ENCODE measurements at regions not wholly inside any gene's neighbourhood (a gene's known extent, or its start where the extent isn't known, plus 50 kb on each side); places are given as distances from the start of the nearest gene placed in this dataset.

DNA sequence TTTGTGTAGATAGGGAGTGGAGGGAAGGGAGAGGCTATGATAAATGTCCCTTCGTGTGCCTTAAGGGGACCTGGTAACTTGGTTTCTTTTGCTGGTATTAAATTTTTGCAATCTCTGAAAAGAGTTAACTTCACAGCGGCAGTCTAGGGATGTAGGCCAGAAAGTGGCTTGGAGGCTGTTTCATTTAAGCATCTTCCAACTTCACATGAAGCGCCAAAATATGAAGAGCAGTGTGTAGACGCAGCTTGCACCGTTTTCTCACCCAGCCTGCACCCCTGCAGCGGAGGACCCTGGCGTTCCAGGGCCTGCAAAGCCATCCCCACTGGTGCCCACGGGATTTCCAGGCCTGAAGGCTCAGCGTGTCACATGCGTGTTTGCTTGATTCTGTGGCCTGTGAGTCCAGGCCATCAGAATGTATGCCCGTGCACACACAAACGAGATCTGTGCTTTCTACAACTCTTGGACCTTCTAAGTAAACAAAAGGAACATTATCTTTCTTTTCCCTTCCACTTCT is 87.2 kb upstream of the EPB41L3 start:
- TF ChIP-seq LEF1 (IDR thresholded peaks at IDR 0.05; ENCODE audit: borderline replicate concordance) (no peak), HDGF (IDR thresholded peaks at IDR 0.05; ENCODE audit: borderline replicate concordance) (no peak), BHLHE40 (IDR thresholded peaks at IDR 0.05; ENCODE audit: borderline replicate concordance) (no peak), FOXA1 (IDR thresholded peaks at IDR 0.05) (no peak), FOXK2 (IDR thresholded peaks at IDR 0.05) (no peak), TARDBP (IDR thresholded peaks at IDR 0.05) (no peak), ARNT (IDR thresholded peaks at IDR 0.05) (no peak), FOXM1 (IDR thresholded peaks at IDR 0.05; ENCODE audit: borderline replicate concordance) (no peak), SP1 (IDR thresholded peaks at IDR 0.05) (no peak)

Data from HEK293T (cell line).